IMR-90 (cell line): ENCODE measurements at regions not wholly inside any gene's neighbourhood (a gene's known extent, or its start where the extent isn't known, plus 50 kb on each side); places are given as distances from the start of the nearest gene placed in this dataset.
A peak's percentile ranks its signal among the peaks of the same experiment; 100 is the strongest.

Experiments
- ATAC-seq: fragments of 200-7000 bp; cut with Tn5 transposase; 2 replicates; pipeline ENCODE4 v1.9.1; 2020; ENCODE audit warnings: low read depth, mild to moderate bottlenecking, moderate library complexity
- BruUV-seq: library from RNA; stranded (reverse); fragments of 400-500 nt; replicated peaks from 2 replicates; lab custom pipeline; 2021; lab: Mats Ljungman, UMichigan
- CTCF ChIA-PET: fragments of 300-600 bp; formaldehyde crosslinking; extraction: SDS; loops from one replicate; lab custom pipeline; 2021; ENCODE audit warnings: antibody characterized with exemption; lab: Yijun Ruan, JAX
- POLR2A ChIA-PET: fragments of 300-600 bp; sonication (Branson Sonifier 250); formaldehyde crosslinking; loops from one replicate; lab custom pipeline; 2022; ENCODE audit warnings: antibody characterized with exemption; ENCODE audit not compliant: unreplicated experiment; lab: Charles Lee
- DNase-seq: peaks from one replicate; pipeline ENCODE4 v3.0.0; 2013
- H2AFZ ChIP-seq: replicated peaks from 2 replicates; pipeline ENCODE3; 2013; ENCODE audit warnings: low read length, mild to moderate bottlenecking; ENCODE audit not compliant: poor library complexity
- H2AK5ac ChIP-seq: 2 replicates; pipeline ENCODE4 v1.6.1; 2013; ENCODE audit warnings: low read depth, low read length, inconsistent platforms
- H2AK9ac ChIP-seq: replicated peaks from 2 replicates; pipeline ENCODE3; 2013; ENCODE audit warnings: mild to moderate bottlenecking, low read depth, low read length, moderate library complexity; ENCODE audit not compliant: poor library complexity
- H2BK120ac ChIP-seq: 2 replicates; pipeline ENCODE4 v1.6.1; 2013; ENCODE audit warnings: low read depth, low read length, inconsistent platforms
- H2BK15ac ChIP-seq: 3 replicates; pipeline ENCODE4 v1.6.1; 2013; ENCODE audit warnings: low read depth, low read length, inconsistent platforms
- H2BK20ac ChIP-seq: 2 replicates; pipeline ENCODE4 v1.6.1; 2013; ENCODE audit warnings: low read depth, mild to moderate bottlenecking, inconsistent platforms, low read length, moderate library complexity
- H2BK5ac ChIP-seq: 2 replicates; pipeline ENCODE4 v1.6.1; 2013; ENCODE audit warnings: mild to moderate bottlenecking, low read depth, low read length, inconsistent platforms; ENCODE audit not compliant: poor library complexity, severe bottlenecking
- H3K14ac ChIP-seq: replicated peaks from 2 replicates; pipeline ENCODE4 v1.6.1; 2013; ENCODE audit warnings: low read depth, low read length, inconsistent platforms
- H3K18ac ChIP-seq: 2 replicates; pipeline ENCODE4 v1.6.1; 2013; ENCODE audit warnings: low read depth, low read length, control low read depth
- H3K23ac ChIP-seq: 2 replicates; pipeline ENCODE4 v1.6.1; 2013; ENCODE audit warnings: low read depth, low read length, inconsistent platforms
- H3K27ac ChIP-seq: 2 replicates; pipeline ENCODE4 v1.5.1; 2013; ENCODE audit warnings: mild to moderate bottlenecking, control low read depth, low read length; ENCODE audit not compliant: insufficient read depth
- H3K27me3 ChIP-seq: 2 replicates; pipeline ENCODE4 v1.6.1; 2013; ENCODE audit warnings: low read length; ENCODE audit not compliant: control insufficient read depth, insufficient read depth
- H3K36me3 ChIP-seq: 2 replicates; pipeline ENCODE4 v1.6.1; 2013; ENCODE audit warnings: low read length, mixed read lengths; ENCODE audit not compliant: control insufficient read depth, insufficient read depth
- H3K4ac ChIP-seq: 2 replicates; pipeline ENCODE4 v1.6.1; 2013; ENCODE audit warnings: low read depth, low read length, inconsistent platforms
- H3K4me1 ChIP-seq: 2 replicates; pipeline ENCODE4 v1.6.1; 2013; ENCODE audit warnings: low read length, mixed read lengths; ENCODE audit not compliant: control insufficient read depth, insufficient read depth
- H3K4me2 ChIP-seq: 2 replicates; pipeline ENCODE4 v1.6.1; 2013; ENCODE audit warnings: low read depth, mild to moderate bottlenecking, control low read depth, low read length, moderate library complexity
- H3K4me3 ChIP-seq: 2 replicates; pipeline ENCODE4 v1.5.1; 2013; ENCODE audit warnings: low read depth, mild to moderate bottlenecking, control low read depth, low read length, moderate library complexity; ENCODE audit not compliant: insufficient read depth
- H3K56ac ChIP-seq: 2 replicates; pipeline ENCODE4 v1.6.1; 2013; ENCODE audit warnings: low read length, inconsistent platforms; ENCODE audit not compliant: insufficient read depth; ENCODE audit errors: extremely low read depth
- H3K79me1 ChIP-seq, 2 experiments: 2 replicates each; pipeline ENCODE4 v1.6.1; 2013; ENCODE audit warnings: low read length in 2 of 2, inconsistent platforms in 1 of 2, low read depth in 1 of 2
- H3K9ac ChIP-seq: 2 replicates; pipeline ENCODE4 v1.6.1; 2013; ENCODE audit warnings: low read depth, low read length, control low read depth
- H3K9me1 ChIP-seq: 2 replicates; pipeline ENCODE4 v1.6.1; 2013; ENCODE audit warnings: low read length, inconsistent platforms; ENCODE audit not compliant: insufficient read depth
- H3K9me3 ChIP-seq: 2 replicates; pipeline ENCODE4 v1.6.1; 2013; ENCODE audit warnings: low read length; ENCODE audit not compliant: control insufficient read depth, insufficient read depth
- H4K20me1 ChIP-seq: 2 replicates; pipeline ENCODE4 v1.6.1; 2013; ENCODE audit warnings: low read length, inconsistent platforms; ENCODE audit not compliant: insufficient read depth
- H4K5ac ChIP-seq: 2 replicates; pipeline ENCODE4 v1.6.1; 2013; ENCODE audit warnings: mild to moderate bottlenecking, low read depth, low read length, control low read depth
- H4K8ac ChIP-seq, 2 experiments: 2 replicates each; pipeline ENCODE4 v1.6.1; 2013; ENCODE audit warnings: low read depth in 2 of 2, low read length in 2 of 2, control low read depth in 1 of 2, inconsistent platforms in 1 of 2
- H4K91ac ChIP-seq: 2 replicates; pipeline ENCODE4 v1.6.1; 2013; ENCODE audit warnings: low read depth, low read length, inconsistent platforms; ENCODE audit not compliant: insufficient read depth
- CTCF ChIP-seq: conservative IDR thresholded peaks from 2 replicates; pipeline ENCODE4 v1.5.1; 2012; ENCODE audit warnings: mild to moderate bottlenecking, low read depth, low read length, improper control_type of control experiment
- MAFK ChIP-seq: IDR thresholded peaks from 2 replicates; pipeline ENCODE4 v1.6.1; 2012; ENCODE audit warnings: low read depth, low read length, improper control_type of control experiment
- MAZ ChIP-seq: IDR thresholded peaks from 2 replicates; pipeline ENCODE4 v1.6.1; 2012; ENCODE audit warnings: low read depth, mild to moderate bottlenecking, low read length, improper control_type of control experiment, moderate library complexity, borderline replicate concordance
- MXI1 ChIP-seq: IDR thresholded peaks from 2 replicates; pipeline ENCODE4 v1.6.1; 2012; ENCODE audit warnings: low read depth, mild to moderate bottlenecking, low read length, moderate library complexity, borderline replicate concordance
- NFE2L2 ChIP-seq: fragments of 150-350 bp; IDR thresholded peaks from 2 replicates; pipeline ENCODE4 v1.6.1; 2016; ENCODE audit warnings: low read depth, mild to moderate bottlenecking, low read length
- RAD21 ChIP-seq: IDR thresholded peaks from 2 replicates; pipeline ENCODE4 v1.6.1; 2012; ENCODE audit warnings: low read length, improper control_type of control experiment
- USF2 ChIP-seq: fragments of 150-350 bp; IDR thresholded peaks from 2 replicates; pipeline ENCODE4 v1.6.1; 2017; ENCODE audit warnings: mild to moderate bottlenecking, antibody characterized with exemption, low read length, low read depth
- dilution Hi-C: fragments of 300-500 bp; cut with HindIII; formaldehyde crosslinking; loops from one replicate; pipeline ENCODE4 v1.14.3; 2018; ENCODE audit warnings: low sequenced_read_pairs; ENCODE audit not compliant: unreplicated experiment
- in situ Hi-C: fragments of 300-500 bp; cut with MboI; formaldehyde crosslinking; loops from 3 replicates; pipeline ENCODE4 v1.14.3; 2019; ENCODE audit warnings: low sequenced_read_pairs, inconsistent platforms, mixed read lengths
- intact Hi-C: fragments of 100-400 bp; cut with micrococcal nuclease; formaldehyde crosslinking; loops from 2 replicates; pipeline ENCODE4 v1.10.0; 2022

- H3K18ac ChIP-seq = no peak overlapping the region
- no peaks in the 10 kb centered on the region for H3K9me3 ChIP-seq
- H4K20me1 ChIP-seq = no peaks in the 10 kb centered on the region
- in situ Hi-C loops (no loop called here), dilution Hi-C loops (no loop called here), intact Hi-C loops (no loop called here)
- H4K91ac ChIP-seq = no peak overlapping the region
- TF ChIP-seq CTCF (no peak), MXI1 (no peak), MAFK (no peak), MAZ (no peak), USF2 (no peak), NFE2L2 (no peak), RAD21 (no peak)
- no peaks in the 10 kb centered on the region for H3K9me1 ChIP-seq
- no peak overlapping the region for H4K8ac ChIP-seq
- H3K23ac ChIP-seq = no peak overlapping the region
- peak; percentile 46 for DNase-seq
- H2BK120ac ChIP-seq = no peak overlapping the region
- no peak overlapping the region for H3K27ac ChIP-seq
- no peak overlapping the region for H3K4me3 ChIP-seq
- H3K79me1 ChIP-seq = no peaks in the 10 kb centered on the region
- ATAC-seq = peak; percentile 29
- H3K4me1 ChIP-seq = no peaks in the 10 kb centered on the region
- H3K36me3 ChIP-seq = no peaks in the 10 kb centered on the region
- no peak overlapping the region for H2AK5ac ChIP-seq
- H2BK20ac ChIP-seq = no peak overlapping the region
- no peak overlapping the region for H3K9ac ChIP-seq
- no peak overlapping the region for H2BK5ac ChIP-seq
- H2AK9ac ChIP-seq = no peak overlapping the region
- BruUV-seq = no TSS peak
- H2BK15ac ChIP-seq = no peak overlapping the region
- H4K5ac ChIP-seq = no peak overlapping the region
- CTCF ChIA-PET = interaction anchor here (0.6 kb wide), 1 partner anchor 409 kb away, joined by 3 read pairs; no protein-coding TSS in a partner anchor
- H3K4me2 ChIP-seq = no peak overlapping the region
- H3K56ac ChIP-seq = no peak overlapping the region
- H3K14ac ChIP-seq = no peak overlapping the region
- H2AFZ ChIP-seq = no peak overlapping the region
- H3K27me3 ChIP-seq = no peaks in the 10 kb centered on the region
- no peak overlapping the region for H3K4ac ChIP-seq
- POLR2A ChIA-PET = no interaction called here
Measured at GRCh38 chr5:147169399-147169798, 65.4 kb upstream of the STK32A start.
